HG02759 (cell line): ENCODE measurements at regions not wholly inside any gene's neighbourhood (a gene's known extent, or its start where the extent isn't known, plus 50 kb on each side); places are given as distances from the start of the nearest gene placed in this dataset.
"Not testable (repeated sequence)": the region's sequence is repeated elsewhere in the genome, so short reads cannot be mapped to it uniquely, and the experiment has no call there.

Experiments used
- ATAC-seq: cut with Tn5 transposase; IDR thresholded peaks from one replicate; pipeline ENCODE4 v1.9.1; 2021; ENCODE audit warnings: mild to moderate bottlenecking, moderate library complexity; ENCODE audit not compliant: unreplicated experiment

DNA sequence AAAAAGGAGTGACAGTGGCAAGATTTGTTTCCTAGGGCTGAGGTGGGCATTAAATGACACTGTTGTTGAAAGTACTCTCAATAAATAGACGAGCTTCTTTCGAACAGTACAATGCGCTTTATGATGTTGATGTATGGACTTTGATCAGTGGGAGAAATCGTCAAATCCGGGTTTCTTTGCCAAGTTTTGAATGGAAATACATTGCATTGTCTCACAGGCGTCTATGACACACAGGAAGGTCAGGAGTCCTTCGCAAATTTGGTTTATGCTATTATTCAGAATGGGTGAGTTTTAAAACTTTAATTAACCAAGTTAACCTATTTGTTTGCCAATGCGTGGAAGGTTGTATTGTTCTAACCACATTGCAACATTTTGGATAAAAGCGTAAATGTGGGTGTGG is 547.3 kb upstream of the SLC35B3 start:
- ATAC-seq: no peak

DNA sequence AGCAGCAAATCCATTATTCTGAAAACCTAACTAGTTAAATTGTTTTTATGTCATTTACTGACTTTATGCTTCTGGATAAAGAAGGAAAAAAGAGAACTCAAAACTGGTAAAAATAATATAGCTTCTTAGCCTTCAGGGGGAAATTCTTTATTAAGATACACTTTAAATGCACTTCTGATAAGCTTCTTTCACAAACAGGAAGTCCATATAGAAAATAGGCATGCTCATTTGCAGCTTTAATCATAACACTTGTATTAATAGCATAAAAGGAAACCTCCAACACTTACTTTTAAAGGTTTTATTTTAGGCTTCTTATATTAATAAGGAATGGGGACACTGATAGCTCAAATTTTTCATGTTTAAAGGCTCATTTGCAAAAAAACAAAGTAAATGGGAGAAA is 538.0 kb upstream of the SLC35B3 start:
- no peak for ATAC-seq

DNA sequence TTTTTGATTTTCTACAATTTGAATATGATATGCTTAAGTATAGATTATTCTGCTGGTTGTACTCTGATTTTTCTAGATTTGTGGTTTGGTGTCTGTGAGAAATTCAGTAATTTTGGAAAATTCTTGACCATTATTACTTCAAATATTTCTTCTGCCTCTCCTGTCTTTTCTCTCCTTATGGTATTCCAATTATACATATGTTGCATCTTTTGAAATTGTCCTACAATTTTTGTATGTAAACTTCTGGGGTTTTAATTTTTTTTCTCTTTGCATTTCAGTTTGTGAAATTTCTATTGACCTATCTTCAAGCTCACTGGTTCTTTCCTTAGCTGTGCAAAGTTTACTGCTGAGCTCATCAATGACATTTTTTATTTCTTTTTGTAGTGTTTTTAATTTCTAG is 534.4 kb upstream of the SLC35B3 start:
- no peak for ATAC-seq

DNA sequence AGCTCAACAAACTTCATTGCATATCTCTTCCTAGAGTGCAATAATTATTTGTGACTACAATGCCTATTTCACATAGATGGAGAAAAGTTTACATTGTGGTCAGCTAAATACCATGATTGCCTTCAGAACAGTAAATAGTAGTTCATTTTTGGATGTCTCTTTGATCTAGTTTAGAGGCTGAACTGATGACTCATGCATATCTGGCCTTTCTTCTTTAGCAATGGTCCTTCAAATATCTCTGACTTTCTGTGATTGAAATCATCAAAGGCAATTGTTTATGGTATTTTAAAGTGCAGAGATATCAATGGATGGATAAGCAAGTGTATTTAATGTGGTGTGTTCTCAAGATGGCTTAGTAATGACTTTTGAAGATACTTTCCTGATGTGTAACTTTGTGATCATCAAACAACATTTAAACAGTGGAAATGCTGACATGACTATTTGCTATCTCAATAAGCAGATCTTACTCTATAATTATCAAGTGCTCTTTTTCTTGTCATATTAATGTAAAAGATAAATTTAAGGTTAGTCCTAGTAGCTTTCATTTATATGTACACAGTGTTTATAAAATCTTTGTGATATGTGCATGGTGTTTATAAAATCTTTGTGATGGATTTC is 523.7 kb upstream of the SLC35B3 start:
- ATAC-seq: no peak

DNA sequence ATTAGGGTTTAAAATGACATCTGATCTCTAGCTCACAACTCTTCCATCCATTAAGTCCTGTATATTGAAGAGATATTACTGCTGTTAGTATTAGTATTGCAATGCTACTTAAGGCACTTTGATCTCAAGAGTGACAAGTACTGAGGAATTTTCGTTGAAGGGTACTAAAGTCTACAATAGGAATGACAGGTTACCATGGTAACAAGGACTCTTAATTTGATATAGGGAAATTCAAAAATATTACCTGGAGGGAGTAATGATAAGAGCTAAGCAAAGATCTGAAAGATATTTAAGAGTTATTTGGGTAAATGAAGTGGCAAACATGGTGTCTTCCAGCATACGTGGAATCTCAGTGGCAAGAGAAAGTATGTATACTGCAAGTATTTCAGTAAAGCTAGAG is 518.0 kb upstream of the SLC35B3 start:
- ATAC-seq: no peak

DNA sequence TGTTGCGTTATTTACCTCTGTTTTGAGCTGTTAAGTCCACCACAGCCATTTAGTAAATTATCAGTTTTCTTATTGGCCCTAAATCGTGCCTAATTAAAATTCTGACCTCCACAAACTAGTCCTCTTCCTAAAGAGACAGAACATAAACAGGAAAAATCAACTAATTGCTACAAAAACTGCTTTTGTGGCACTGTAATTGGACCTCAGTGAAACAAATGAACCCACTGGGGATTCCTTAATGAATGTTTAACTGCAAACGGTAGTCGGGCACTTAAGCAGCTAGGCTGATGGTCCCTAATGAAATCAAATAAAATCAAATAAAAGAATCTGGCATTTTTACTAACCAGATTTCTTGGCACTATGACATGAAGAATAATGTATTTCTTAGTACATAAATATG is 513.4 kb upstream of the SLC35B3 start:
- ATAC-seq: no peak

DNA sequence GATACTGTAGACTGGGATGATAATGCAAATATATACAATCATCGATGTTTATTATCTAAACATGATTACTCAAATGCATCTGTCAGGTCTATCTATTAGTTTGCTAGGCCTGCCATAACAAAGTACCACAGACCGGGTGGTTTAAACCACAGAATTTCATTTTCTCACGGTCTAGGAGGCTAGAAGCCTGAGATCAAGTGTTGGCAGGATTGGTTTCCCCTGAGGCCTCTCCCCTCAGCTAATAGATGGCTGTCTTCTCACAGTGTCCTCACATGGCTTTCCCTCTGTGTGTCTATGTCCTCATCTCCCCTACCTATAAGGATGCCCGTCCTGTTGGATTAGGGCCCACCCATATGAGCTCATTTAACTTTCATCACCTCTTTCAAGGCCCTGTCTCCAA is 512.6 kb upstream of the SLC35B3 start:
- ATAC-seq: no peak

DNA sequence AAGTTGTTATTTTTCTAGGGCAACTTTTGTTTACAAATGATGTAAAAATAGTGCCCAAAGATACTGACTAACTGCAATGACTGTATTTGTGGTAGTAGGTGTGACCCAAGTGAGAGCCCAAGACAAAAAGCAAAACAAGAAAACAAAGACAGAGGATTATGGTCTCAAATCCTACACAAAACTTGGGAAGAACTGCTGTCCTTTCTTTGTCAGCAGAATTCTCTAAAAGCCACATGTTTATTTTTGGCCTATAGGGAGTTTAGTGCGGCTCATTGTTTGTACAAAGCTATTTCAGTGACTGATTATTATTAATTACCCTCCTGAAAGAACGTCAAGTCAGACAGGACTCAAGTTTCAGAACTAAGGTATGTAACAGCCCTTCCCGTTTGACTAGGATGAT is 509.2 kb upstream of the SLC35B3 start:
- ATAC-seq: no peak

DNA sequence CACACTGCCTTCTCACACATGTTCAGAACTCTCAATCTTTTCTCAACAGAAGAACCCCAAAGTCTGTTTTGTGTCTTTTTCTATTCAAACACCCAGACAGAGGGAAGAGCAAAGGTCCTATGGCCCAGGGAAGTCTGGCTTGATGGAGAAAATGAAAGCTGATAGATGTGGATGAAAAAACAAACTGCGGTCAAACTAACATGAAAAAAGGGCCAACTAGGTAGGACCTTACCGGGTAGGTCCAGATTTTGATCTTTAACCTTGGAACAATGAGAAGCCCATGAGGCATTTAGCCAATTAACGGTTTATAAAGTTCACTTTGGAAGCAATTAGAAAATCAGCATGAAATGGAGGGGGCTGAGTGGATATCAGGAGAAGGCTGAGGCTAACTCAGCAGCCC is 507.7 kb upstream of the SLC35B3 start:
- no peak for ATAC-seq

DNA sequence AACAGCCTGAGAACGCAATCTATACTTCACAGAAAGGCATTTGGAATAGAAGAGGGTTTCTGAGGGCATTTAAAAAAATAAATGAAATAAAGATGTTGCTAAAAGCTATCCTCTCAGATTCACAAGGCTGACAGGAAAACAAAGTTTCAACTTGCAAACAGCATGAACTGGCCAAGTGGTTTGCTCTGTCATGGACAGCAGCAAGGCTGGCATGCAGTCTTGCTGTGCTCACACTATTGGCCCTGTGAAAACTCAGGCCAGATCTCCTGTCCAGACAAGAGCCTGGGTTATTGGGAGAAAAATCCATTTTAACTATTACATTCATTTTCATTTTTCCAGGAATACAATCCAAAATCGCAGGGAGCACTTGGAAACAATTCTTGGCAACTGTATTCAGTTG is 506.2 kb upstream of the SLC35B3 start:
- no peak for ATAC-seq

DNA sequence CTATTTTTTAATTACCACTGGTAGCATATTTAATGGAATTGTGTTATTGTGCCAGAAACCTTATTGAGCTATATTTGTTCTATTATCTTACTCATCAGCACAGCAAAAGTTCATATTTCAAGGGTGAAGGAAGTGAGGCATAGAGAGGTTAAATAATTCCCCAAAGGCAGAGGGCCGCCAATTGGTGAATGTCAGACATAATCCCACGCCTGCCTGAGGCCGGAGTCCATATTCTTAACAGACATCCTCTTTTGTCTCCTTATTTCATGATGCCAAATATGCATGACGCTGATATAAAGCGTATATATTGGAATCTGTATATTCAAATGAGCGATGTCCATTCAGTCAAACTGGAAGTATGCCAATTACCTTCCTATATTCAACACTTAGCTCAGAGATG is 505.0 kb upstream of the SLC35B3 start:
- no peak for ATAC-seq

DNA sequence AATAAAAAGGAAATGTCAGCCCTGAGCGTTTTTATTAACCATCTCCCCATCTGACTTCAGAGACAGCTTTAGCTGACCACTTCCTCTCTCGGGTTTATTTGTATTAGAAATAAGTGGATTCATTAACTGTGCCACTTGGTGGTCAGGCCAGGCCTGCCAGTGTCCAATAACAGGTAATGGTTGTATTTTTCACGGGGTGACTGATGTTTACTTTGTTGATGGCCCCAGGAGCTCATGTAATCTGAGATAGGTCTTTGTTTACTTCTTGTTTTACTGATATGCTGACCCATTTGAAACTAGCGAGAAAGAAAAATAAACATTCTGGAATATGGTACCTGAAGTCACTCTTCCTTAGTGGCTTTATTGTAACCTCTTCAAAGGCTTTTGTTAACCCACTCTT is 504.3 kb upstream of the SLC35B3 start:
- no peak for ATAC-seq

DNA sequence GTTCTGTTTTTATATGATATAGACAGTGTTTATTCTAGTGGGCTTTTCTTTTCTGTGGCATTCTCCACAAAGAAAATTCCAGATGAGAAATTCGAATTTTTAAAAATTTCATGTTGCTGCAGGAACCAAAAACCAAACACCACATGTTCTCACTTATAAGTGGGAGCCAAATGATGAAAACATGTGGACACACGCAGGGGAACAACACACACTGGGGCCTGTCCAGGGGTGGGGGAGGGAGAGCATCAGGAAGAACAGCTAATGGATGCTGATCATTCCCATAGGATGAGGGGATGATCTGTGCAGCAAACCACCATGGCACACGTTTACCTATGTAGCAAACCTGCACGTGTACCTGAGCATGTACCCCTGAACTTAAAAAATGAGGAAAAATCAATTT is 499.0 kb upstream of the SLC35B3 start:
- no peak for ATAC-seq

DNA sequence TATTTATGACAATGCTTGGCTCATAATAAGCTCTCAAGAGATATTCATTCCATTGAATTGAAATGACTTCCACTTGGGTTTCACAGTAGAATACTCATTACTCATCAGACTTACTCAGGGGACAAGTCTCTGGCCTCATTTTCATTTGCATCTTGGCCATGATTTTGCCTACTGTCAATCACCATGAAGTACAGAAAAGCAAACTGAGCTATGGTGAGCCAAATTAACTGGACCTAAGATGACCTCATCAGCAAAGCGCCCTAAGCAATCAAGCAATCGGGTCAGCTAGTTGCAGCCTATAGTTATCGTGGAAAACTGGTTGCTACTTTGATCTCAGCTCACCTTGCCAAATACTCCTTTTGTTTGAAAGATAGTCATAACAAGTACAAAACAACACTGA is 494.7 kb upstream of the SLC35B3 start:
- no peak for ATAC-seq

DNA sequence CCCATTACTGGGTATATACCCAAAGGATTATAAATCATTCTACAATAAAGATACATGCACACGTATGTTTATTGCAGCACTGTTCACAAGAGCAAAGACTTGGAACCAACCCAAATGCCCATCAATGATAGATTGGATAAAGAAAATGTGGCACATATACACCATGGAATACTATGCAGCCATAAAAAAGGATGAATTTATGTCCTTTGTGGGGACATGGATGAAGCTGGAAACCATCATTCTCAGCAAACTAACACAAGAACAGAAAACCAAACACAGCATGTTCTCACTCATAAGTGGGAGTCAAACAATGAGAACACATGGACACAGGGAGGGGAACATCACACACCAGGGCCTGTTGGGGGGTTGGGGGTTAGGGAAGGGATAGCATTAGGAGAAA is 484.9 kb upstream of the SLC35B3 start:
- ATAC-seq: not testable (repeated sequence)

DNA sequence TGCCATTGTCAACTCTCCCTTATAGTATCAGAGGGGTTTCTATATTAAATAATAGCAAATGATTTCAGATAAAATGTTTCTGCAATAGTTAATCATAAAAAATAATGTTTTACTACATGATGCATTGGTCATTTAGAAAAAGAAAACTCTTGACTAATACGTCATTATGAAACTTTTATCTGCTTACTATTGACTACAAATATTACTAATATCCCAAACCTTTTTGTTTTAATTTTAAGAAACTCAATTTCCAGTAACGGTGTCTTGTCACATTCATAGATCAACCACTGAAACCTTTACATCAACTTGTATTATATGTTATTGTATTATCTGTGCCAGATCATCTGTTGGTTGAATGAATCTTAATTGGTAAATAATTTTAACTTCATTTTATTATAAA is 482.9 kb upstream of the SLC35B3 start:
- ATAC-seq: no peak

DNA sequence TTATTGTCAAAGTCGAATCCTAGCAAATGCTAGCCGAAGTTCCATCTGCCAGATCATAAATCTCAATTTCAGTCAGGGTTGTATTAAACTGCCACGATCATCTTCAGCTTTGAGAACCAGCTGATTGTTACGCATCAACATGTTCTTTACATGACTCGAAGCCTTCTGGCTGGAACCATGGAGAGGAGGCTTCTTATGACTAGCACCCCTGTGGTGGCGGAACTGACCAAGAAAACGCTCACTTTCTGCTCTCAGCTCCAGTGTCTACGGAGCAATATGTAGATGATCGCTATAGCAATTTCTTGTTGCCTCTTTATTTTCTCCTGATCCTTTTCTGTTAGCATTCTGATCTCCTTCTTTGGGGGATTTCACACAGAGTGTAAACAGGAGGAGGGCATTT is 479.4 kb upstream of the SLC35B3 start:
- ATAC-seq: no peak

DNA sequence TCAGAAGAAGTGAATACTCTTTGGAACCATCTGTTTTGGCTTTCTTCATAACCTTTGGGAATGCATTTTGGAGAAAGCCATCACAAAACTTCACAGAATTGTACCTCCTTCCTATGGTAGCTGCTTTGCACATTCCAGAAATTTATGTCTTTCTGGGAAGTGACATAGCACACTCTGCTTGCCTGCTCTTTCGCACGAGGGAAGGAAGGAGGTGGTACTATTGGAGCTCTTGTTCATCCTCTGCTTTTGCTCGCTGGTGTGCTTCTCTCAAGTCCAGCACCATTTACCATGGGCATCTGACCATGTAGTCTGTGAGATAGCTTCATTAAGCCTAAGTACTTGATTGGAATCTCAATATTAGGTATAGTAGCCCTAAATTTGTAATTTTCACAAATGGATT is 473.3 kb upstream of the SLC35B3 start:
- no peak for ATAC-seq

DNA sequence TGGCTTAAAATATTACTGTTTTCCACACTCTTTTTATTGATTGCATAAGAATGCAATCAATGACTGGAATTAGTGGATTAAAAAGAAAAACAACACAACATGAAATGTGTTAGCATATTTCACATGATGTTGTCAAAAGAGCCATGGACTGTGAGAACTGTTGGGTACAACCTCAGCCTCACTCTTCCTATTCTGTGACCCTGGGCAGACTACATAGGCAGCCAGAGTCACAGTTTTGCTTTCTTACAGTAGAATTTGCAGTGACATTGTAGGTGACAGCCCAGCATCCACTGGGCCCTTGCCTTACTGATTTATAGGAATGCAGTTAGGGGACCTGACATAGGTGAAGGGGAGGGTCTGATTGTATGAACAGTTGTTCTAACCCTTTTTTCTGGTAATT is 471.4 kb upstream of the SLC35B3 start:
- no peak for ATAC-seq

DNA sequence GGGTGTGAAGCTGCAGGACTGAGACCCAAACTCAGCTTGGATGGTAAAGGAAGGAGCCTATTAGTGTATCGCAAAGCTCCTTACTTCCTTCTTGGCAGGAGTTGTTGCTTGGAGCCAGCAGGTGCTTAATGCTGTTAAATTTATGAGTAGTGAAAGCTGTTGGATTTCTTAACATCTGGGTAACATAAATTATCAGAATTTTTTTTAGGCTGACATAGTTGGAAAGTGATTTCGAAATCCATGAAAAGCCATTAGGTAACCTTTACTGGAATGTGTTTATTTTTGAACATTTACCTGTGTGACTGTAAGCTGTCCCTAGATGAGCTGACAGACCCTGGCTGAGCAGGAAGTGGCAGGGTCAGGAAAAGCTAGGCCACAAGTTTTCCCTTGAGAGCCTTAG is 470.4 kb upstream of the SLC35B3 start:
- ATAC-seq: no peak

DNA sequence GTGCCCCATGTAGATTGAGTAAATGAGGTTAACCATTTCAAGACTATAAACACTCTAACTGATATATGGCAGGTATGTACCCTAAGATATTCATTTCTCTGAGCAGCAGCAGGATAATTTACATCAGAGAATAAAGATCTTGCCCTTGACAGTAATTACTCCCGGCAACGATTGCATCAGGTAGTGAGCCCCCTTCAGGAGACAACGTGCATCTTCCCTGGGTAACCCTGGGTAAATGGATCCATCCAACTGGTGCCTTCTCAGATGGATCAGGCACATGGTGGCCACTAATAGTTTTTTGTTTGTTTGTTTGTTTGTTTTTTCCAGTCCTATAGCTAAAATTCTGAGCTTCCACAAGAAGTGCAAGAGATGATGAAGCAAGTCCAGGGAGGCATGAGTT is 469.4 kb upstream of the SLC35B3 start:
- ATAC-seq: peak; percentile 72

DNA sequence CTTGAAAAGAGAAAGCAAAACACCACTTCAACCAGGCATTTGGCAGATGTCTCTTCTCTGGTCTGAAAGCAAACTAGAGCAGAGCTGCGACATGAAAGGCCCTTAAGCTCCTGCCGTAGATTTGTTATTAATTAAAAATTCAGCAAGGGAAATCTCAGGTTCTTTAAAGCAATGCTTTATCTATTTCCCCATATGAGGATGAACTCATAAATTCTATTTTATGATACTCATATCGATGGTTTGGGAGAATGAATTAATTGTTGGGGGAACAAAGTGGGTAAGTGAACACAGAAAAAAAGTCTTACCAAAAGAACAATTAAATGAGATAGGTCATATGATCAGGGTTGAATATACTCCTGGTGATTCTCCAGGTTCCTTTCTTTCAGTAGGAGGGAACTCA is 464.7 kb upstream of the SLC35B3 start:
- ATAC-seq: no peak

DNA sequence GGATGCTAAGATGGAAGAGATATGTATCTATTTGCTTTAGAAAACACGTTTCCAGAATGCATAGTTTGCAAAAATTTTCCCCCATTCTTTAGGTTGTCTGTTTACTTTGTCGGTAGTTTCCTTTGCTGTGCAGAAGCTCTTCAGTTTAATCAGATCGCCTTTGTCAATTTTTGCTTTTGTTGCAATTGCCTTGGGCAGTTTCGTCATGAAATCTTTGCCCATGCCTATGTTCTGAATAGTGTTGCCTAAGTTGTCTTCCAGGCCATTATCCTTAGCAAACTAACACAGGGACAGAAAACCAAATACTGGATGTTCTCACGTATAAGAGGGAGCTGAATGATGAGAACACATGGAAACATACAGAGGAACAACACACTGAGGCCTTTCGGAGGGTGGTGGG is 454.2 kb upstream of the SLC35B3 start:
- no peak for ATAC-seq

DNA sequence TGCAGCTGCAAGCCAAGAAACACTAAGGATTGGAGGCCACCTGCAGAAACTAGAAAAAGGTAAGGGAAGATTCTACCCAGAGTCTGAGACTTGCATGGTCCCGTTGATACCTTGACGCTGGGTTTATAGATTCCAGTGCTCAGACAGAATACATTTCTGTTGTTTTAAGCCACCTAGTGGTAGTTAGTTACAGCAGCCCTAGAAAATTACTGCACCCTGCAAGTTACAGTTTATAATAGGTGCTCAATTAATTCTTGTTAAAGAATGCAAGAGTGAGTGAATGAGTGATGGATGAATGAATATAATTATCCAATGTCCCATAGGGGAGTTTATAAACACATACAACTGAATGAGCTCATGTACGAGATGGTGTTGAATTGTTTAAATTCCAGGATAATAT is 453.1 kb upstream of the SLC35B3 start:
- ATAC-seq: no peak
